Activated CD4-positive, CD25-positive, alpha-beta regulatory T cell treated with anti-CD3 and anti-CD28 coated beads, Interleukin-2, amount 50 U/mL, for 24 hours (primary cell): ENCODE measurements at regions not wholly inside any gene's neighbourhood (a gene's known extent, or its start where the extent isn't known, plus 50 kb on each side); places are given as distances from the start of the nearest gene placed in this dataset.
"Not testable (repeated sequence)": the region's sequence is repeated elsewhere in the genome, so short reads cannot be mapped to it uniquely, and the experiment has no call there.

ENCODE experiments used
- ATAC-seq, 2 donors: fragments of 150-1000 bp; cut with Tn5 transposase; one replicate each; pipeline ENCODE4 v1.10.0; 2021; ENCODE audit warnings: mild to moderate bottlenecking in 1 of 2, moderate library complexity in 1 of 2

DNA sequence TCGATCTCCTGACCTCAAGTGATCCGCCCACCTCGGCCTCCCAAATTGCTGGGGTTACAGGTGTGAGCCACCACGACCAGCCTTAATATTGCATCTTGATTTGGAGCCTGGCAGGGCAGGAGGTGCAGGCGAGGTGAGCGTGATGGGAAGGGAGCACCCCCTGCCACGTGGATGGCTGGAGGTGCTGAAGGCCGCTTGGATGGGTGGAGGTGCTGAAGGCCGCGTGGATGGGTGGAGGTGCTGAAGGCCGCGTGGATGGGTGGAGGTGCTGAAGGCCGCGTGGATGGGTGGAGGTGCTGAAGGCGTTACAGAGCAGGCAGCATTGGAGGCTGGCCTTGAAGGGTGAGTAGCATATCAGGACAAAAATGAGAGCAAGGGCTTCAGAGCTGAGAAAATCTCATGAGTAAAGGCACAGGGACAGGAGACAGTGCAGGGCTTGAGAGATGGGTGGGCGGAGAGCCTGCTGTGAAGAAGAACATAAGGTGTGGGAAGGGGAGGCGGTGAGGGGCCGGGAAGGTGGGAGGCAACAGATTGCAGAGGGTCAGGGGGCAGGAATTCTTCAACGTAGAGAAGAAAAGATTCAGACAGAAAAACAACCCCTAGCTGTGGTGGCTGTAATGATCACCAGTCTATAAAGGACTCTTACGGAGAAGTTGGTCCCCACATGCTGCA, 101.7 kb upstream of the SEC14L1 start:
- ATAC-seq, result no peak

DNA sequence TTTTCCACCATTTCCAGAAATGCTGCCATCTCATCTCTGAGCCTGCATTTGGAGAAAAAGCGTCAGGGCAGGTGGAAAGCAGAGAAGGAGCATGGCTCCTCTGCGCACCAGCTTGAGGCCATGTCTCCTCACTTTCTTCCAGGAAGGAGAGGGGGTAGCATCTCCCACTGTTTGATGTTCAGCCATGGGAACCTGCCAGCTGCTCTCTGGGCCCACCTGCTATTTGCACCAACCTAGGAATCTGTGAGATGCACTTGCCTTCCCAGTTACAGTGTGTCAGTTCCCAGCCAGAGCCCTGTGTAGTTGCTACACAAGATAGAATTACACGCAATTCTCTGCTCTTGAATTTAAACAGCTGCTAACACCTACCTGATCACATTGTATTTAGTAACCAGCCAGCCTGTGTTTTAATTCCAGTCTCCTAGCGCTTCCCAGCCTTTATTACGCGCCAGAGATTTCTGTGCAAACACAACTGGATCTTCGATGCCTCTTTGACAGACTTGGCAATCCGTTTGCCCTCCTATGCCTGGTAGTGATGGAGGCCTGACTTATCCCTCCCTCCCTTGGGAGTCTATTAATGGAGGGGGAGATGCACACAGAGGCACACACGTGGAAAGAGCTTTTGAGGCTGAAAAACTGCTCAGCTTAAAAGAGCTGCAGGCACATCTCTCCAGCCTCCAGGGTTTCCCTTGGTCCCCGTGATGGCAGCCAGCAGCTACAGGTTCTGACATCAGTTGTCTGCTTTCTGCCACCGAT, 98.1 kb upstream of the SEC14L1 start:
- no peak for ATAC-seq

DNA sequence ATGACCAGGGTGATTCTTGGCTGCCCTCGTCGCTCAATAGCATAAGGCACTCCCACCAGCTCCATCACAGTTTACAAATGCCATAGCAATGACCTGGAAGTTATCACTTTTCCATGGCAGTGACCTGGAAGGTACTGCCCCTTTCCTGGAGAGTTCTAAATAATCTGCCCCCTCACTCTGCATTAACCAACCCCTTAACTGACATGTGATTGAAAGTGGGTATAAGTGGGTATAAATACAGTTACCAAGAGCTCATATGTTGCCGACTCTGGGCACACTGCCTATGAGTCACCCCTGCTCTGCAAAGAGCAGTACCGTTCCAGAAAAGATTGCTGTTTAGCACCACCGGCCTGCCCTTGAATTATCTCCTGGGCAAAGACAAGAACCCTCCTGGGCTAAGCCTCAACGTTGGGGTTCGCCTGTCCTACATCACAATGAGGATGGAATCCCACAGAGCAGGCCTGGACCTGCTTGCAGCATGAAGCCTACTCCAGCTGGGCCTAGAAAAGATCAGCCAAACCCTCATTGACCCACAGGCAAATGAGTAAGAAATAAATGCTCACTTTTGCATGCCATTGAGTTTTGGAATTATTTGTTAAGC, 95.2 kb upstream of the SEC14L1 start:
- ATAC-seq, result no peak

DNA sequence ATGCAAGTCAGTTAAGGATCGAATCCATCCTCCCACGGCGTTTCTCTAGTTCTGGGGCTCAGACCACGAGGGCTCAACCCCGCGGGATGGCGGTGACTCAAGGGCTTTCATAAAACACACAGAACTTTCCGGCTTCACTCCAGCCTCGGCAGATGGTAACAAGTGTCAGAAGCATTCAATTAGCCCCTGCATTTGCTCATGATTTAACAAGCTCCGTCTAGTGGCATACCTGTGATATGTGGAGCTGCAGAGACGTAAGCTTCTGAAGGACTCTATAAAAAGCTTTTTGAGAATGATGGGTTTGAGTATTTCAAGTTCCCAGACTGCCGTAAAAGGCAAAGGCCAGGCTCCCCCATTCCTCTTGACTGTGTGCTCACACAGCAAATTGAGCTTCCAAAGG, 91.3 kb upstream of the SEC14L1 start:
- ATAC-seq, result no peak

DNA sequence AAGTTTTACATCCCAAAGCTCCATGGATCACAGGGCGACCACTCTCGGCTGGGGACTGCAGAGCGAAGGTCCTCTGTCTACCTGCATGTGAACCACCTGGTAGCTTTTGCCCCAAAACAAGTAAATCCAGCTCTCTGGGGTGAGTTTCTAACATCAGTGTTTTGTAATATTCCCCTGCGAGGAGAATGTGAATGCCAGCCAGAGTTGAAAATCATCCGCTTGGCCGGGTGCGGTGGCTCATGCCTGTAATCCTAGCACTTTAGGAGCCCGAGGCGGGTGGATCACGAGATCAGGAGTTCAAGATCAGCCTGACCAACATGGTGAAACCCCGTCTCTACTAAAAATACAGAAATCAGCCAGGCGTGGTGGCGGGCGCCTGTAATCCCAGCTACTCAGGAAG, 89.9 kb upstream of the SEC14L1 start:
- not testable (repeated sequence) for ATAC-seq

DNA sequence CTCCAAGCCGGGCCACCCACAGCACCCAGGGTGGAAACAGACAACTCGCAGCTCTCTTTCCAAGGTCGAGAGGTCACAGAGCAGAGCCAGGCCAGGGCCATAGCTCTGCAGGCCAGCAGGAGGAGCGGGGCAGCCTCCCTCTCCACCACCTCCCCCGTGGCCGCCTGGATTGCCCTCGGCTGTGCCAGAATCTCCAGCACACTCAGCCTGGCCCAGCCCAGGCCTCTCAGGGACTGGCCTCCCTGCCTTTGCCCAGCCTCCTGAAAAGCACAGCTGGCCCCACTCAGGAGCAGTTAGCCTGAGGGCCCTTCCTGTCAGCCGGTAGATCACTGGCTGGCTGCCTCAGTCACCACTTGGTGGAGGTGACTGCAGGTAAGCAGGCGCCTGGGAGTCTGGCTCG, 85.8 kb upstream of the SEC14L1 start:
- no peak for ATAC-seq

DNA sequence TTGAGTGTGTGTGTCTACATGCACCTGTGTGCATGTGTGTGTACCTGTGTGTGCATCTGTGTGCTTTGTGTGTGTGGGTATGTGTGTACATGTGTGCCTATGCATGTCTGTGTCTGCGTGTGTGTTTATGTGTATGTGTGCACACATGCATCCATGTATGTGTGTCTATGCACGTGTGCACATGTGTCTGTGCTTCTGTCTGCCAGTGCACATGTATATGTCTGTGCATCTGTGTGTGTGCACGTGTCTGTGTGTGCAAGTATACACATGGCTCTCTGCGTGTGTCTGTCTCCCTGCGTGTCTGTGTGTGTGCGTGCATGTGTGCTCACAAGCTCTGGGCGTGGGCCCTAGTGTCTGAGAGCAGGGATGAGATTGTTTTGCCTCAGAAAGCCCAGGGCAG, 85.3 kb upstream of the SEC14L1 start:
- no peak for ATAC-seq

DNA sequence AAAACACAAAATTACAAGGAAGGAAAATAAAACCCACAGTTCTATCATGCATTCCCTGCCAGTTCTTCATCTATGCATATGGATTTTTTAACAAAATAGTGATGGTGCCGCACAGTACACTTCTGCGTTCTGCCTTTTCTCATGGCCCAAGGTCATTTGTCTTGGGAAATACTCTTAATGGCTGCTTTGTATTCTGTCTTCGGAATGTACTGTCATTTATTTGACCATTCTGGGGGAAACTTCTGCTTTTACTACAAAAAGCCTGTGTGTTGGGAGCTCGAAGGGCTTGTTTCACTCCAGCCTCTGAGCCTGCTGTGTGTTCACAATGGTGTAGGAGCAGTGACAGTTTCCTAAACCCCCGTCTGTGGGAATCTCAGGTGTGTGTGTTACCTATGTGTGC, 82.8 kb upstream of the SEC14L1 start:
- no peak for ATAC-seq

DNA sequence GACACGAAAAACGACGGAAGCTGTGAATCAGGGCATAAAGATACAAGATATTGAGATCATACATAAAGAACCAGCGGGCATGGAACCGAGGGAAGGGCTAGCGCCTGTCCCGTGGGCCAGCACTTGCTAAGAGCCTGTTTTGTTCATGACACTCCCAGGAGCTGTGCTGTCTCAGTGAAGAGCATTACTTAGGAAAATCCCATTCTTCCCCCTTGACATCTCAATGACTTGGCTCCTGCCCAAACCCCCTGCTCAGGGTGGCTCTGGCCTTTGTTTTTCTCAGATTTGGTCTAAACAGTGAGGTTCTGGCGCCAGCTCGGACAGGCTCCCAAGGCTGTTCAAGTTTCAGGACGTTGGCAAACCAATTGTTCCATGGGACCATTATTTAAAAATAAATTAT, 79.1 kb upstream of the SEC14L1 start:
- no peak for ATAC-seq

DNA sequence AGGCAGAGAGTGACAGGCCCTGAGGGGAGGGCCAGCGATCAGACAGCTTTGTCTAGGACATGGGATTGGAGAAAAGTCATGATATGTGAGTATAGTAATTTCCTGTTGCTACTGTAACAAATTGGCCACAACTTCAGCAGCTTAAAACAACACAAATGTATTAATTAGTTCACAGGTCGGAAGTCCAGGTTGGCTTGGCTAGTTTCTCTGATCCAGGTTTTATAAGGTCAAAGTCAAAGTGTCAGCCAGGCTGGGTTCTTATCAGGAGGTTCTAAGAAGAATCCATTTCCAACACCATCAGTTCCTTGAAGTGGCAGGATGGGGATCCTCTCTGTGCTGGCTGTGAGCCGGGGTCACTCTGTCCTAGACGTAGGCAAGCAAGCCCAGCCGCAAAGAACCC, 76.2 kb upstream of the SEC14L1 start:
- ATAC-seq, result no peak

DNA sequence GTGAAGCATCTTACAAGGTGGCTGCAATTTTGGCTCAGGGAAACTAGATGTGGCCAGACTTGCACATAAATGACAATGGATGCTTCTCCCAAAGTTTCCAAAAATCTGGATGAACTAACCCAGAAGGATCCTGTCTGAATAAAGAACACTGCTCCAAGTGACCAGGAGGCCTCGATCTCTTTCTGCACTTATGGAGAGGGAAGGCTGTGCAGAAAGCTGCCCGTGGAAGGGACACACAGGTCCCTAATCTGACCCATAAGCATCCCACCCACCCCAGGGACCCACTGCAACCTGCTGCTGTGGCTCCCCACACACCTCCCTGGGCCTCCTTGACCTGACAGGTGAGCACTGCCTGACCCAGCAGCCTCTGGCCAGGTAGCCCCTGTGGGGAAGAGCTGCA, 74.6 kb upstream of the SEC14L1 start:
- ATAC-seq, result no peak

DNA sequence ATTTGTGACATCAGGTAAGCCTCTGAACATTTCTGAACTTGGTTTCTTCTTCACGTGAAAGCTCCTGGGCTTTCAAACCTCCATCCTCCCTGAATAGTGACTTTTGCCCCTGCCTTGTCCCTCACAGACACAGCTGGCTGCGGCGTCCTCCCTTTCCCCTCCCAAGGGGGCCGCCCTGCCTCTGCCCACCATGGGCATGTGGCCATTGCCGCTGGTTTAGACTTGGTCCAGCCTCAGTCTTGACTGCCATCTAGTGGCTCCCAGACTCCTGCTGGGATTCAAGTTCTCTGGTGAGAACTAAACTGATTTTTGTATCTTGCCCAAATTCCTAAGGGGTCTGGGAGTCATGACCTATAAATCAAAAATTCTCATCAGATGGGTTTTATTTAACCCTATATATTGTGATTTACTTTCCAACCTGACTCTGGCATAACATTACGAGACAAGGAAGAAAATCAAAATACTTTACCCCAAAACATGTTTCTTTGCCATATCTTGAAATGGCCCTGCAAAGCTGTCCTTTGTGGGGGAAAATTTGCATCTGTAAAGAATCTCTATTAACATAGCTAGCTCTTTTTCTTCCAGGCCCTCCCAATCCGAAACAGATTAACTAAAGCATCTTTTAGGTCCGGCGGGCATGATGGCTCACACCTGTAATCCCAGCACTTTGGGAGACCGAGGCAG, 73.9 kb upstream of the SEC14L1 start:
- peak in 1 of 2 donors; percentile 59 for ATAC-seq

DNA sequence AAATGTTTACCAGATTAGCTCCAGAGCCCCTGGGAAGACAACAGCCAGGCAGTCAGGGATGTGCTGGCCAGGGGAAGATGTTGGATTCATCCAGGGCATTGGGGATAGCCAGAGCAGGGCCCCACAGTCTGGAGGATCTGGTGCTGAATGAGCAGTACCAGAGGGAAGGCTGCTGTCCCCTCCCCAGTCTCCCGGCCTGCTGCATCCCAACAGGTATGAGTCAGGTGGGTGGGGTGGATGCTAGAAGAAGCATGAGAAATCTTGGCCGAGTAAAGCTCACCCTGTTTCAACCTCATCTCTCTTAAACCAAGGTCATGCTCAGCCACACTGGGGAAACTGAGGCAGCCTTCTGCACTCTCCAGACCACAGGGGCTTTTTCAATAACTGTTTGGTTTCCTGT, 71.9 kb upstream of the SEC14L1 start:
- no peak for ATAC-seq

DNA sequence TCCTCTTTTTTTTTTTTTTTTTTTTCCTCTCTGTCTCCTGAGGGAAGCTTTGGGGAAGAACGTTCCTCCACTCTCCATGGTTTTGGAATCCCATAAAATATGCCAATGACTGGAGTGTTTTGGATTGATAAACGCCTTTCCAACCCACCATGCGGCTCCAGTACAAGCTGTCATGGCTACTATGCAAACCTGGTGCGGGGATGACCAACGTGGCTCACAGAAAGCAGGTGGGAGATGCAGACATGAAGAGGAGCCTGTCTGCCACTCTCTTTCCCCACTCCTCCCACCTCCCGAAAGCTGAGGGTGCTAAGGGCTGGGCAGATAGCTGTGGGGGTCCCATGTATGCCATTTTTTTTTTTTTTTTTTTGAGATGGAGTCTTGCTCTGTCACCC, 69.9 kb upstream of the SEC14L1 start:
- no peak for ATAC-seq

DNA sequence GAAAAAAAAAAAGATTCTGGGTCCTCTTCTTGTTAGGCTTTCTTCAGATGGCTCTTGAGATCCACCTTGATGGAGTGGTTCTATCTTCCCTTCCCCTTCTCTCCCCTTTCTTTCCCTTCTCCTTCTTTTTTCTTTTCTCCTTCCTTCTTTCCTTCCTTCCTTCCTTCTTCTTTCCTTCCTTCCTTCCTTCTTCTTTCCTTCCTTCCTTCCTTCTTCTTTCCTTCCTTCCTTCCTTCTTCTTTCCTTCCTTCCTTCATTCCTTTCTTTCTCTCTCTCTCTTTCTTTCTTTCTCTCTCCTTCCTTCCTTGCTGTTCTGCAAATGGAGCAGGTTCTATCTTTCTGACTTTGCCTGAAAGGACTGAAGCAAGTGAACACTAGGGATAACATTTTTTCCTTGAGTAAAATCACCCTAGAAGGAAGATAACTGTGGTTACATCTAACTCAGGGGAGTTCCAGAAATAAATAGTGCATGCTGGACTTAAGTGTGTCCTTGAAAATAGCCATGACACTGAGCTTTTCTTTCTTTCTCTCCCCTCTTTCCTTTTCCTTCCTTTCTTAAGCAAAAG, 68.8 kb upstream of the SEC14L1 start:
- no peak for ATAC-seq

DNA sequence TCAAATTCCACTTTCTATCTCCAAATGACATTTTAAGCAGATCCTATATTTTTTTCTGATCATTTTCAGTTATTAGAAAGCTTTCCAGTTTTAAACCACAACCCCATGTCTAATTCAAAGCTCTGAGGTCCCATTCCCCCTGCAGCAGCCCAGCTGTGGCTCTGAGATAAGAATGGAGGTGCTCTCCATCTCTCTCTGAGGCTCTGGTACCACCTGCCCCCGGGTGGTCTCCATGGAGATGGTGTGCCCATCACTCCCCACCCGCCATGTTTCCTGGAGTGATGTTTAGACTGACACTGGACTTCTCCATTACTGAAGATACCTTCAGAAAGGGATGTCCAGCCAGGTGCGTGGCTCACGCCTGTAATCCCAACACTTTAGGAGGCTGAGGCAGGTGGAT, 68.1 kb upstream of the SEC14L1 start:
- no peak for ATAC-seq

DNA sequence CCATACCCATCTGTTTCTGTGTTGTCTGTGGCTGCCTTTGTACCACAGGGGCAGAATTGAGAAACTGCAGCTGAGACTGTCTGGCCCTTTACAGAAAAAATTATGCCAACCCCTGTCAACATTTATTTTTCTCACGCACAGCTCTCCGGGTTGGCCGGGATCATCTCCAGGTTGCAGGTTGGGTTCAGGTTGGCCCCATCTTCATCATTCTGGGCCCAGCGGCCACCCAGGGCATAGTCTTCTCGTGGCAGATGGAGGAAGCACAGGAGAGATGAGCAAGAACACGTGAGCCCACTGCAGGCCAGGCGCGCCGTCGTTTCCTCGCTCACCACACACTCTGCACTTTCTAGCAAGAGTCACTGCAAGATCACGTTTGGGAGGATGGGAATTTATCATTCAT, 66.1 kb upstream of the SEC14L1 start:
- ATAC-seq, result no peak

DNA sequence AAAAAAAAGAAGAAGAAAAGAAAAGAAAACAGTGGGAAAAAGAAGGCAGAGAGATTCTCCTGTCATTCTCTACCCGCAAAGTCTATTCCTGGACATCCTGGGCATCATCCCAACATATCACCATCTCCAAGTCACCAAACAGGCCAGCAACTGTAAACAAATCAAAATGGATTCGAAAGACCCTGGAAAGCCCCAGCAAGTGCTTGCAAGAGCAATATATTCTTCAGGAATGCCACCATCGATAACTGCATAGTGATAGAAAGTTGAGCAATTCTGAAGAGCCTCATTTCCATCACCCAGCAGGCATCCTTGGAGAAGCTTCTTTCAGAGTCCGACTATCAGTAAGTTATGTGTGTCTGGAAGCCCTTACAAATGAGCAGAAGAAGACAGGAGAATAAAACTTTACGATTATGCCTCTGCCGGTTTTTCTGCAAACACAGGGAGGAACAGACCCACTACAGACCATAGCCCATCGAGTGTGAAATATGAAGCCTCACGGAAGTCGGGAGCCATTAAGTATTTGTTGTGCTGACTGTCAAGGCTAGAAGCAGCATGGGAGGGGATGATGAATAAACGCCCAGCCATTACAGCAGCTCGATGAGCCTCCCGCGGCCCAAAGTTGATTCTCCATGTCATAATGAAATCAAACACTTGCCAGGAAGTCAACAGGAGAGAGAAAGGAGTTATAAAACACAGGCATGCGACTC, 64.5 kb upstream of the SEC14L1 start:
- ATAC-seq, result no peak

DNA sequence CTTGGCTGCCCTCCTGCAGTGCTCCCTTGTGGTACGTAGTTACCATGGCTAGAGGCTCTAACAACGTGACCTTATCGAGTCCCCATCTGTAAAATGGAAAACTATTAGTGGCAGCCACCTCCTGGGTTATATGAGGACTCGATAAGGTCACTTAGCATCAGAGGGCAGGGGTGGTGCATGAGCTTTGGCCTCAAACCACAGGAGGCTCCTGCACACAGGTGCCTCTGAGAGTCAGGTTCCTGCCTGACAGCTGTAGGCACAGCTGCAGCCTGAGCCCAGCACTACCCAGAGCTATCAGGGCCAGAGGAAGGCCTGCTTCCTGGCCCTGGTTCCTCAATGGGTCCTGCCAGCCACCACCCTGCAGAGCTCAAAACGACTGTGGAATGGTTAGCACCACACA, 57.2 kb upstream of the SEC14L1 start:
- ATAC-seq, result no peak

DNA sequence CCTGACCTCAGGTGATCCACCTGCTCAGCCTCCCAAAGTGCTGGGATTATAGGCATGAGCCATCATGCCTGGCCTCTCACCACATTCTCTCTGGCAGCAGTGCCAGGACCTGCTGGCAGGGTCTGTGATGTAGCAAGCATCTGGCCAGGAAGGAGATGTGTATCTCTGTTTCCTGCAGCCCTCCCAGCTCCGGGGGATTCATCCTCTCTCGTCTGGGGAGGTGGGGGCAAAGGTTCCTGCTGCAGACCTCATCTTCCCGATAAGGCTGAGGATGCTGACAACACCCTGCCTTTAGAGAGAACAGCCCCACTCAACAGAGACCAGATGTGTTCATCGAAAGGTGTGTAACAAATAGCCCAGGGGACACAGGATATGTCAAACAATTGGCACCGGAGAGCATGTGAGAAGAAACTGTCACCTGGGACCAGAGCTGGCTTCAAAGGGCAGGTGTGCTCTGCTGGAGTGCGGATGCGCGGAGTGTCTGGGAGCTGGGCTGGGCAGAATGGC, 54.8 kb upstream of the SEC14L1 start:
- no peak for ATAC-seq

DNA sequence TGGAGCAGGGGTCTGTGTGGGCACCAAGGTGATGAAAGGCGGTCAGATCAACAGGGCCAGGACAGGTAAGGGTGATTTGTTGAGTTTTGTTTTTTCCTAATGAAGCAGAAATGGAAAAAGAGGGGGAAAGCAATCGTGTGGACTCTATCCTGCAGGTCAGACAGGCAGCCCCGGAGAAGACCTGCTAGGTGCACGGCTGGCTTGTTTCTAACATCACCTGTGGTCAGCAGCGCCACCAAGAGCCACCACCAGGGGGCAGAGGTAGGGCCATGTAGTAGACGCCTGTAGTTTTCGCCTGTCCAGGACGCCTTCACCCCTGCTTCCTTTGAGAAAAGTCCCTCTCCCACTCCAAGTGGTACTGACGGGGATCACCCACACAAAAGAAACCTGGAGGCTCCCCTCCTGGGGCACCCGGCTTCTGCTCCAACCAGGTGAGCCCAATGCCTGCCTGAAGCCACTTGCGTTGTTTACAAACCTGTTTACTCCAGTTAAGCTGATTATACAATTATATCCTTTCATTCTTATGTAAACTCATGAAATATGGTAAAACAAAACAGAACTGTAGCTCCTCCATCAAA, 54.2 kb upstream of the SEC14L1 start:
- ATAC-seq, result peak in 1 of 2 donors; percentile 34
